HepG2 (cell line): ENCODE measurements at regions not wholly inside any gene's neighbourhood (a gene's known extent, or its start where the extent isn't known, plus 50 kb on each side); places are given as distances from the start of the nearest gene placed in this dataset.

ENCODE experiments used
- ATAC-seq: fragments of 200-7000 bp; cut with Tn5 transposase; 3 replicates; pipeline ENCODE4 v1.9.1; 2020; ENCODE audit warnings: mild to moderate bottlenecking, moderate library complexity
- BruUV-seq: library from RNA; stranded (reverse); fragments of 400-500 nt; replicated peaks from 2 replicates; lab custom pipeline; 2021; lab: Mats Ljungman, UMichigan
- CTCF ChIA-PET: fragments of 300-600 bp; formaldehyde crosslinking; extraction: SDS; loops from one replicate; lab custom pipeline; 2021; ENCODE audit warnings: low total read pairs, inconsistent platforms, low intra/inter-chr PET ratio; lab: Yijun Ruan, JAX
- POLR2A ChIA-PET: fragments of 350-600 bp; sonication (Branson Sonifier 250); formaldehyde crosslinking; loops from one replicate; lab custom pipeline; 2020; ENCODE audit warnings: antibody characterized with exemption, inconsistent platforms; lab: Yijun Ruan, JAX
- DNase-seq: peaks from one replicate; pipeline ENCODE4 v3.0.0-alpha.2; 2015; ENCODE audit warnings: low spot score
- FAIRE-seq: peaks from 3 replicates; lab custom pipeline; 2011; peaks lifted over from hg19 to GRCh38; lab: Jason Lieb, UNC
- H2AFZ ChIP-seq: one replicate; pipeline ENCODE4 v1.6.1; 2011; ENCODE audit warnings: low read length, inconsistent platforms
- H3K27ac ChIP-seq: fragments of 300-600 bp; 3 replicates; pipeline ENCODE4 v1.8.0; 2011; ENCODE audit warnings: mixed run types, mild to moderate bottlenecking, mixed read lengths, low read length, inconsistent platforms; ENCODE audit not compliant: insufficient read depth; ENCODE audit errors: extremely low read length
- H3K27me3 ChIP-seq, 2 experiments: fragments of 200-600 bp in 1 of 2; 2 replicates in 1 of 2; 3 replicates in 1 of 2; pipeline versions ENCODE4 v1.6.0 to v1.8.0; 2011; ENCODE audit warnings: low read length in 2 of 2, mild to moderate bottlenecking in 2 of 2, moderate library complexity in 2 of 2, inconsistent platforms in 1 of 2; ENCODE audit not compliant: insufficient read depth in 2 of 2, control insufficient read depth in 1 of 2
- H3K36me3 ChIP-seq, 2 experiments: fragments of 200-600 bp in 1 of 2; replicated peaks in 1 of 2; 2 replicates in 1 of 2; 3 replicates in 1 of 2; pipeline versions ENCODE4 v1.5.1 to v1.8.0; 2011; ENCODE audit warnings: low read length in 2 of 2, inconsistent platforms in 1 of 2; ENCODE audit not compliant: insufficient read depth in 2 of 2, control insufficient read depth in 1 of 2
- H3K4me1 ChIP-seq: 2 replicates; pipeline ENCODE4 v1.5.1; 2012; ENCODE audit warnings: low read length, inconsistent platforms; ENCODE audit not compliant: insufficient read depth
- H3K4me2 ChIP-seq: 2 replicates; pipeline ENCODE4 v1.6.0; 2011; ENCODE audit warnings: low read depth, low read length, inconsistent platforms
- H3K4me3 ChIP-seq, 3 experiments: fragments of 200-600 bp in 1 of 3; sonication (generic), shearing (Covaris generic) in 1 of 3; replicated peaks in 1 of 3; 2 replicates each; pipeline ENCODE4 v1.5.1; 2011 to 2016; ENCODE audit warnings: low read length in 3 of 3, inconsistent platforms in 2 of 3, low read depth in 2 of 3, mild to moderate bottlenecking in 2 of 3, control low read depth in 1 of 3, mixed read lengths in 1 of 3; ENCODE audit not compliant: insufficient read depth in 1 of 3
- H3K79me2 ChIP-seq: one replicate; pipeline ENCODE4 v1.6.1; 2011; ENCODE audit warnings: low read length, inconsistent platforms; ENCODE audit not compliant: insufficient read depth
- H3K9ac ChIP-seq: 2 replicates; pipeline ENCODE4 v1.6.0; 2011; ENCODE audit warnings: mild to moderate bottlenecking, low read depth, low read length, inconsistent platforms; ENCODE audit not compliant: insufficient read depth
- H3K9me3 ChIP-seq: 2 replicates; pipeline ENCODE4 v1.5.1; 2012; ENCODE audit warnings: mild to moderate bottlenecking, low read length
- H4K20me1 ChIP-seq: 2 replicates; pipeline ENCODE4 v1.6.0; 2011; ENCODE audit warnings: inconsistent platforms, mild to moderate bottlenecking, low read length, moderate library complexity; ENCODE audit not compliant: insufficient read depth
- KAT7 ChIP-seq: IDR thresholded peaks from 2 replicates; pipeline ENCODE4 v1.6.1; 2018; ENCODE audit warnings: borderline replicate concordance, missing compliant biosample characterization
- NFIC ChIP-seq: IDR thresholded peaks from 2 replicates; pipeline ENCODE4 v1.6.1; 2012; ENCODE audit warnings: mild to moderate bottlenecking, low read length, inconsistent platforms
- NFKB2 ChIP-seq: sonication (generic); formaldehyde crosslinking; IDR thresholded peaks from 2 replicates; pipeline ENCODE4 v1.4.0; 2020; ENCODE audit warnings: missing genetic modification reagents, borderline replicate concordance
- ZBTB38 ChIP-seq: sonication (generic); formaldehyde crosslinking; IDR thresholded peaks from 2 replicates; pipeline ENCODE4 v1.5.1; 2020; ENCODE audit warnings: mild to moderate bottlenecking, missing genetic modification reagents
- ZNF484 ChIP-seq: sonication (generic); formaldehyde crosslinking; IDR thresholded peaks from 2 replicates; pipeline ENCODE4 v1.5.1; 2020; ENCODE audit warnings: mild to moderate bottlenecking, low read depth, missing genetic modification reagents, borderline replicate concordance
- ZNF781 ChIP-seq: sonication (generic); formaldehyde crosslinking; IDR thresholded peaks from 2 replicates; pipeline ENCODE4 v1.5.1; 2020; ENCODE audit warnings: borderline replicate concordance, mild to moderate bottlenecking, missing genetic modification reagents; ENCODE audit errors: not compliant biosample characterization
- ZNF878 ChIP-seq: sonication (generic); formaldehyde crosslinking; IDR thresholded peaks from 2 replicates; pipeline ENCODE4 v1.8.1; 2023; ENCODE audit warnings: mild to moderate bottlenecking, missing genetic modification reagents, moderate library complexity
- WGBS: methylation state at CpG from one replicate; pipeline ENCODE4 v1.1.6; 2017; ENCODE audit warnings: low lambda C conversion rate; 5-methylcytosine and 5-hydroxymethylcytosine counted together
- in situ Hi-C: cut with HindIII; loops from 2 replicates; pipeline ENCODE4 v1.10.0; 2017; ENCODE audit warnings: low pct_unique_long_range_greater_than_20kb; ENCODE audit not compliant: extremely low pct_ligation_motif_present
- intact Hi-C: fragments of 100-400 bp; cut with micrococcal nuclease; formaldehyde crosslinking; loops from one replicate; pipeline ENCODE4 v1.10.0; 2022; ENCODE audit not compliant: unreplicated experiment
- TF ChIP-seq, protein P1 (sequence below): sonication (generic); formaldehyde crosslinking; IDR thresholded peaks from 2 replicates; pipeline ENCODE4 v1.4.0; 2020; ENCODE audit warnings: mild to moderate bottlenecking, missing genetic modification reagents
- TF ChIP-seq, protein P2 (sequence below): sonication (generic); formaldehyde crosslinking; IDR thresholded peaks from 2 replicates; pipeline ENCODE4 v1.4.0; 2020; ENCODE audit warnings: missing genetic modification reagents

DNA sequence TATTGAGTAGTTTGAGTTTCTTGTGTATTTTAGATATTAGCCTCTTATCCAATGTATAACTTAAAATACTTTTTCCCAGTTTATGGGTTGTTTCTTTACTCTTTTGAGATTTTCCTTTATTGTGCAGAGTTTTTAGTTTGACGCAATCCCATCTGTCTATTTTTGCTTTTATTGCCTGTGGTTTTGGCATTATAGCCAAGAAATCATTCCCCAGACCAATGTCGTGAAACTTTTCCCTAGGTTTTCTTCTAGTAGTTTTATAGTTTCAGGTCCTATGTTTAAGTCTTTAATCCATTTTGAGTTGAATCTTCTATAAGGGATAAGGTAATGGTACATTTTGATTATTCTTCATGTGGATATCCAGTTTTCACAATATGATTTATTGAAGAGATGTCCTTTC lies 87.6 kb downstream of the LEPR start:
- BruUV-seq = no TSS peak
- no peaks in the 10 kb centered on the region for H3K36me3 ChIP-seq
- in situ Hi-C loops (no loop called here), intact Hi-C loops (no loop called here)
- TF ChIP-seq ZBTB38 (CRISPR knock-in tag) (no peak), ZNF781 (no peak), ZNF878 (CRISPR knock-in tag) (no peak), NFKB2 (CRISPR knock-in tag) (no peak), NFIC (no peak), KAT7 (CRISPR knock-in tag) (no peak), ZNF484 (CRISPR knock-in tag) (no peak)
- TF ChIP-seq, protein P1, sequence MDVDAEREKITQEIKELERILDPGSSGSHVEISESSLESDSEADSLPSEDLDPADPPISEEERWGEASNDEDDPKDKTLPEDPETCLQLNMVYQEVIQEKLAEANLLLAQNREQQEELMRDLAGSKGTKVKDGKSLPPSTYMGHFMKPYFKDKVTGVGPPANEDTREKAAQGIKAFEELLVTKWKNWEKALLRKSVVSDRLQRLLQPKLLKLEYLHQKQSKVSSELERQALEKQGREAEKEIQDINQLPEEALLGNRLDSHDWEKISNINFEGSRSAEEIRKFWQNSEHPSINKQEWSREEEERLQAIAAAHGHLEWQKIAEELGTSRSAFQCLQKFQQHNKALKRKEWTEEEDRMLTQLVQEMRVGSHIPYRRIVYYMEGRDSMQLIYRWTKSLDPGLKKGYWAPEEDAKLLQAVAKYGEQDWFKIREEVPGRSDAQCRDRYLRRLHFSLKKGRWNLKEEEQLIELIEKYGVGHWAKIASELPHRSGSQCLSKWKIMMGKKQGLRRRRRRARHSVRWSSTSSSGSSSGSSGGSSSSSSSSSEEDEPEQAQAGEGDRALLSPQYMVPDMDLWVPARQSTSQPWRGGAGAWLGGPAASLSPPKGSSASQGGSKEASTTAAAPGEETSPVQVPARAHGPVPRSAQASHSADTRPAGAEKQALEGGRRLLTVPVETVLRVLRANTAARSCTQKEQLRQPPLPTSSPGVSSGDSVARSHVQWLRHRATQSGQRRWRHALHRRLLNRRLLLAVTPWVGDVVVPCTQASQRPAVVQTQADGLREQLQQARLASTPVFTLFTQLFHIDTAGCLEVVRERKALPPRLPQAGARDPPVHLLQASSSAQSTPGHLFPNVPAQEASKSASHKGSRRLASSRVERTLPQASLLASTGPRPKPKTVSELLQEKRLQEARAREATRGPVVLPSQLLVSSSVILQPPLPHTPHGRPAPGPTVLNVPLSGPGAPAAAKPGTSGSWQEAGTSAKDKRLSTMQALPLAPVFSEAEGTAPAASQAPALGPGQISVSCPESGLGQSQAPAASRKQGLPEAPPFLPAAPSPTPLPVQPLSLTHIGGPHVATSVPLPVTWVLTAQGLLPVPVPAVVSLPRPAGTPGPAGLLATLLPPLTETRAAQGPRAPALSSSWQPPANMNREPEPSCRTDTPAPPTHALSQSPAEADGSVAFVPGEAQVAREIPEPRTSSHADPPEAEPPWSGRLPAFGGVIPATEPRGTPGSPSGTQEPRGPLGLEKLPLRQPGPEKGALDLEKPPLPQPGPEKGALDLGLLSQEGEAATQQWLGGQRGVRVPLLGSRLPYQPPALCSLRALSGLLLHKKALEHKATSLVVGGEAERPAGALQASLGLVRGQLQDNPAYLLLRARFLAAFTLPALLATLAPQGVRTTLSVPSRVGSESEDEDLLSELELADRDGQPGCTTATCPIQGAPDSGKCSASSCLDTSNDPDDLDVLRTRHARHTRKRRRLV (CRISPR knock-in tag) = no peak
- TF ChIP-seq, protein P2, sequence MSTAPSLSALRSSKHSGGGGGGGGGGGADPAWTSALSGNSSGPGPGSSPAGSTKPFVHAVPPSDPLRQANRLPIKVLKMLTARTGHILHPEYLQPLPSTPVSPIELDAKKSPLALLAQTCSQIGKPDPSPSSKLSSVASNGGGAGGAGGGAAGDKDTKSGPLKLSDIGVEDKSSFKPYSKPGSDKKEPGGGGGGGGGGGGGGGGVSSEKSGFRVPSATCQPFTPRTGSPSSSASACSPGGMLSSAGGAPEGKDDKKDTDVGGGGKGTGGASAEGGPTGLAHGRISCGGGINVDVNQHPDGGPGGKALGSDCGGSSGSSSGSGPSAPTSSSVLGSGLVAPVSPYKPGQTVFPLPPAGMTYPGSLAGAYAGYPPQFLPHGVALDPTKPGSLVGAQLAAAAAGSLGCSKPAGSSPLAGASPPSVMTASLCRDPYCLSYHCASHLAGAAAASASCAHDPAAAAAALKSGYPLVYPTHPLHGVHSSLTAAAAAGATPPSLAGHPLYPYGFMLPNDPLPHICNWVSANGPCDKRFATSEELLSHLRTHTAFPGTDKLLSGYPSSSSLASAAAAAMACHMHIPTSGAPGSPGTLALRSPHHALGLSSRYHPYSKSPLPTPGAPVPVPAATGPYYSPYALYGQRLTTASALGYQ (CRISPR knock-in tag) = no peak
- DNase-seq (no peak), FAIRE-seq (no peak), ATAC-seq (no peak)
- CTCF ChIA-PET = no interaction called here
- WGBS = 66% methylated on average over 2 of the region's 2 CpGs
- no peak overlapping the region for H3K9ac ChIP-seq
- H3K79me2 ChIP-seq = no peaks in the 10 kb centered on the region
- no peaks in the 10 kb centered on the region for H3K9me3 ChIP-seq
- peaks cover 20% of the 10 kb centered on the region for H3K4me1 ChIP-seq
- no peaks in the 10 kb centered on the region for H3K27me3 ChIP-seq
- no peaks in the 10 kb centered on the region for H4K20me1 ChIP-seq
- no peak overlapping the region for H3K4me3 ChIP-seq
- H3K4me2 ChIP-seq = no peak overlapping the region
- POLR2A ChIA-PET = no interaction called here
- H3K27ac ChIP-seq = no peak overlapping the region
- H2AFZ ChIP-seq = no peak overlapping the region
